Renal pelvis (tissue), 1 donor: ENCODE measurements at regions not wholly inside any gene's neighbourhood (a gene's known extent, or its start where the extent isn't known, plus 50 kb on each side); places are given as distances from the start of the nearest gene placed in this dataset.

Experiments used
- DNase-seq: peaks from one replicate; pipeline ENCODE4 v3.0.0-alpha.2; 2013

DNA sequence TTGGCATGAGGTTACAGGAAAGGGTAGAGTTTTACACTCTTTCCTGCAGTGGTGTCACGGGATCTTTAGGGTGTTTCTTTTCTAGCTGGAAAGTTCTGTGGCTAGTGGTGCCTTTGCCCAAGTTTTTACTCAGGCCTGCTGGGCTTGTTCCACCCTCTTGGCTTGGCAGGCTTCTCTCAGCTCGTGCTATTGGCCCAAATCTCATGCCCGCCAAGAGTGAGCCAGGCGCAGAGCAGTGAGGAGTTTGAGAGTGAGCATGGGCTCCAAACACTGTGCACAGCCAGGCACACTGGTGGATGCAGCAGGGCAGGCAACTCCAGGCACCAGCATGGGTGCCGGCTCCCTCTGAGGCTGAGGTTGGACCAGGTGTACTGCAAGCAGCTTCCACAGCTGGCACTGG, 206.5 kb downstream of the SAMD5 start:
- no peak for DNase-seq

DNA sequence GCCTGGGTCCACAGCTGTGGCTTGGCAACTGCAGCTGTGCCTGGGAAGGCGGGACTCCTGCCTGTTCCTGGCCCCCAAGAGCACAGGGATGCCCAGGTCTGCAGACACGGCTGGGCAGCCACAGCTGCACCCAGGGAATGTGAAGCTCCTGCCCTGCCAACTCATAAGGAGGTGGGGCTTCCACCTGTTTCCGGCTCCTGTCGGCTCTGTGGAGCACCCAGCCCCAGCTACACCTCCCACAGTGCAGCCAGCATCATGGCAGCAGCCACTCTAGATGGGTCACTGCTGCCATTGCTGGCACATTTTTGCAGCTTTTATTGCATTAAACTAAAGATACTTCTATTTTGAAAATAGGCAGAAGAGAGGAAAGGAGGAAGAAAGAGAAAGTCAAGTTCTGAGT, 207.9 kb downstream of the SAMD5 start:
- DNase-seq, result no peak

GRCh38 chr6:147717991-147718390, 209.5 kb downstream of the SAMD5 start:
- no peak for DNase-seq

DNA sequence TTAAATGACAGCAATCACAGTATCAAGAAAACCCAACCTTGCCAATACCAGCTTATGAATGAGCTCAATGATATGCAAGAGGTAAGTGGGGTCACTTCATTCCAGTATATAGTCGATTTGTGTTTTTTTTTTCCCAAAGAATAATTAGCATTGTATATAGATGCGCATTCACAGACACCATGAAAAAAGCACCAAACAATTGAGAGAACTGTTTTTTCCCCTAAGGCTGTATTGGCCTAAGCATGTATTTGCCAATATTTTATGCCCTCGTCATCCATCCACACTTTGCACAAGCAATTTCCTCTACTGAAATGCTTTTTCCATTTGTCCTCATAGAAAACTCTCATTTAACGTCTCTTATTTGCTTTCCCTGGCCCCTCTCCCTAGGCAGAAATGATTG, 213.7 kb downstream of the SAMD5 start:
- DNase-seq, result no peak

- no peak for DNase-seq
Observed at GRCh38 chr6:147724454-147724853, 216.0 kb downstream of the SAMD5 start.

GRCh38 chr6:147726342-147726741, 217.9 kb downstream of the SAMD5 start:
- no peak for DNase-seq

DNA sequence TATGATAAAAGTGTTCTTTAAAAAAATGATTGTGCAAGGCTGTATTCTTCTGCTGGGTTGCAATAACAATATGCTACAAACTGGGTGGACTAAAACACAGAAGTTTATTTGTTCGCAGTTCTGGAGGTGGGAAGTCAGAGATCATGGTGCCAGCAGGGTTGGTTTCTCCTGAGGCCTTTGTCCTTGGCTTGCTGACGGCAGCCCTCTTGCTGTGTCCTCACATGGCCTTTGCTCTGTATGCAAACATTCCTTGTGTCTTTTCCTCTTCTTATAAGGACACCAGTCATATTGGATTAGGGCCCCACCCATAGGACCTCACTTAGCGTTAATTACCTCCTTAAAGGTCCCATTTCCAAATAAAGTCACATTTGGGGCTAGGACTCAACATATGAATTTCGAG, 220.4 kb downstream of the SAMD5 start:
- DNase-seq, result no peak

DNA sequence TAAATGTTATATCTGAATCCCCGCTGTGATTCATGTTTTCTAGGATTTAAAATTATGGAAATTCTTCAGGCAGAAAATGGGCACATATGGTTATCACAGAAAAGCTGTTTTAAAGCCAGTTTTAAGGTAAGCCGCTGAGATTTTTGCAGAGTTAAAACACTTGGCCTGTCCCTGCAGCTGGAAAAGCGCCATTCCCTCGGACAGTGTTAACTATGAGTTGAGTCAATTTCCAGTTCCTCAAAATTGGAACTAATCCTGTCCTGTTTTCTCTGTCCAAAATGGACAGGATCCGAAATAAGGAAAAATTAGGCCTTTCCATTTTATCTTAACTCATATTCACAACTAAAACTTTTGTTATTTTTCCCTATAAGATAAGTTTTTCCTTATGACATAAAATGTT, 225.2 kb downstream of the SAMD5 start:
- DNase-seq, result no peak

GRCh38 chr6:147734151-147734550, 225.7 kb downstream of the SAMD5 start:
- no peak for DNase-seq

GRCh38 chr6:147735924-147736323, 227.4 kb downstream of the SAMD5 start:
- DNase-seq, result no peak

DNA sequence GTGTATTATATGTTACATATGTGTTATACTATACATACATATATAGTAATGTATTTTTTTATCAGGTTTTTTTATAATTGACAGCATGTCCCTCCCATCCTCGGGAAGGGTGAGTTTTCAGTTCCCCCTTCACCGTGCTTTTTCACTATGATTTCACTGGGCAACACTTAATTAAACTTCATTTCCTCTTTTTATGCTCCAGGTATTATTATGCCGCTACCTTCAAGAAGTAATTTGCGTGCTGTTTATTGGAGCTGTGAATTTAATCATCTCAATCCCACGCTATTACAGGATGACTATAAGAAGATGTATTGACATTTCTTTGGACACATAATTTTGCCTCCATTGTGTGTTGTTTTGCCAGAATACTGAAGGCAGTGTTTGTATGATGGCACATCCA, 228.6 kb downstream of the SAMD5 start:
- no peak for DNase-seq

DNA sequence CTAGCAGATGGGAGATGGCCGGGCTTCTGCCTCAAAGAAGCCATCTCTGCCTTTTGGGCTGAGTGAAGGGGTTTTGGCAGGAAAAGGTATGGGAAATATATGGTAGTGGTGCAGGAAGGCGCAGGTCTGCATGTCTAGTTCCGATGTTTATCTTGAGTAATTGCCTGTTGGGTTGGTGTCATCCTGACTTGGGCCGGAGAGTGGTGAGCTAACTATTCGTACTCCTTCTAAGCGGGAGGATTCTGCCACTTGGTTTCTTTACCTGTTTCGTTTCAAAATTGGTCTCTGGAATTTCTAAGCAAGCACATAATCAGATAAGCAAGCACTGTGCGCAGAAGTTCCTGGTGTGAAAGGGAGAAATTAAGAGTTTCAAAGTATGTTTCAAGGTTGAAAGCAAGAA, 229.6 kb downstream of the SAMD5 start:
- no peak for DNase-seq

GRCh38 chr6:147738516-147739162, 230.1 kb downstream of the SAMD5 start:
- DNase-seq, result no peak

DNA sequence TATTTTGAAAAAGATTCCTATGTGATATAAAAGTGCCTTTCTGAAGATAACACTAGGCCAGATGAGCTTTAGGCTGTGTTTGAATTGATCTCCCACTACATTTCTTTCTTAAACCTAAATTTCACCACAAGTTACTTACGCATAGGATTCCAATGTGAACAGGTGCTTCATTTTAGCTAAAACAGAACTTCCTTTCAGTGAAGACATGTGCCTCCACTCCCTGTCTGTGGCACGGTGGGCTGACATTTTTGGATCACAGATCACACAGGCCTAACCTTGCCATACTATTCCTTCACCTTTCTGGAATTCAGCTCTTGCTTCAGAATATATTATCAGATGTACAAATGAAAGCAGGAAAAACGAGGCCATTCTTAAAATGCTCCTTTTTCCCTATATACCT, 231.8 kb downstream of the SAMD5 start:
- DNase-seq, result no peak

- no peak for DNase-seq
Observed at GRCh38 chr6:147740916-147741315, 232.4 kb downstream of the SAMD5 start.

- no peak for DNase-seq
Observed at GRCh38 chr6:147741389-147741788, 232.9 kb downstream of the SAMD5 start.

DNA sequence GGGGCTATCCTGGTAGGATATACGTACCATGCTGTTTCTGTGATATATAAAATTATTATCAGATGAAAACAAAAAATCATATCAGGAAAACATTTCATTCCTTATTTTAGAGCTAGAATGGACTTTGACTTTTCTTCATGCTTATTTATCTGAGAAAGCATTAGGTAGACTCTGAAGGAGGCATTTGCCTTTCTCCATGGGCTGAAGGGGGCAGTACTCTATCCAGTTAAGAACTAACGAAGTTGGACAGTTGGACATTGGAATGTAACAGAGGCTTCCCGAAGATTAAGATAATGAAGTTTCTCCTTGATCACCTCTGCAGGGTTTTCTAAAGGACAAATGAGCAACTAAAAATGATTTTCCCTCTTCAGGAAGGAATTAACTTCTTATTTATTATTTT, 233.9 kb downstream of the SAMD5 start:
- DNase-seq, result no peak

DNA sequence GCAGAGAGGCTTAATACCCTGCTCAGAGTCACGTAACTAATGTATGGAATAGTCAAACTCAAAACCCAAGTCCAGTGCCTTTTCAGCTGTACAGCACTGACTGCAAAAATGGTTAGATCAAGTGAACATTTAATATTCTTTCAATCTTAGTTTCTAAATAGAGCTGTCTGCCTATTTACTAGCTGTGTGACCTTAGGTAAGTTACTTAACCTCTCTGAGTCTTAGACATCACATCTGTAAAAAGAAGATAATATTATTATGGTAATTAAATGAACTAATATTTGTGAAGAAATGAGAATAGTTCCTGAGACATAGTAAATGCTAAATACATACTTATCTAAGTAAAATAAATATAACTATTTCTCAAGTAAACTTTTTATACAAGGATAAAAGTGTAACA, 235.5 kb downstream of the SAMD5 start:
- DNase-seq, result no peak

GRCh38 chr6:147749331-147749730, 240.8 kb downstream of the SAMD5 start:
- no peak for DNase-seq

GRCh38 chr6:147750413-147750812, 241.9 kb downstream of the SAMD5 start:
- no peak for DNase-seq

- DNase-seq, result no peak
Observed at GRCh38 chr6:147751232-147751631, 242.7 kb downstream of the SAMD5 start.

GRCh38 chr6:147752689-147753403, 244.4 kb downstream of the SAMD5 start:
- no peak for DNase-seq

- no peak for DNase-seq
Observed at GRCh38 chr6:147755999-147756398, 247.5 kb downstream of the SAMD5 start.

GRCh38 chr6:147756891-147757290, 248.4 kb downstream of the SAMD5 start:
- DNase-seq, result no peak
